SK-N-SH (cell line): ENCODE measurements at regions not wholly inside any gene's neighbourhood (a gene's known extent, or its start where the extent isn't known, plus 50 kb on each side); places are given as distances from the start of the nearest gene placed in this dataset.

ENCODE experiments used
- CTCF ChIA-PET: fragments of 300-600, 350-600 bp; formaldehyde crosslinking; extraction: SDS; loops from one replicate; lab custom pipeline; 2021; lab: Yijun Ruan, JAX
- POLR2A ChIA-PET: fragments of 350-600 bp; sonication (Branson Sonifier 250); formaldehyde crosslinking; extraction: SDS; loops from one replicate; lab custom pipeline; 2020; ENCODE audit warnings: antibody characterized with exemption, inconsistent platforms; lab: Yijun Ruan, JAX
- DNase-seq: peaks from one replicate; pipeline ENCODE4 v3.0.0; 2012
- H2AFZ ChIP-seq: fragments of 200-600 bp; sonication (generic); 2 replicates; pipeline ENCODE4 v1.8.1; 2016; ENCODE audit warnings: antibody characterized with exemption, mild to moderate bottlenecking, low read depth
- H3F3A ChIP-seq: fragments of 200-600 bp; sonication (generic); replicated peaks from 2 replicates; pipeline ENCODE3; 2016; ENCODE audit warnings: antibody characterized with exemption, mild to moderate bottlenecking; ENCODE audit not compliant: insufficient read depth
- H3K27ac ChIP-seq, 2 experiments: fragments of 200-500 bp in 1 of 2; fragments of 200-600 bp in 1 of 2; sonication (Bioruptor generic) in 1 of 2; sonication (generic), shearing (Covaris generic) in 1 of 2; 2 replicates each; pipeline versions ENCODE4 v1.5.1 to v1.6.1; 2014 to 2016; ENCODE audit warnings: low read depth in 2 of 2, inconsistent platforms in 1 of 2, low read length in 1 of 2, mild to moderate bottlenecking in 1 of 2, mixed read lengths in 1 of 2
- H3K27me3 ChIP-seq: fragments of 200-600 bp; sonication (generic), shearing (Covaris generic); 2 replicates; pipeline ENCODE4 v1.6.1; 2016; ENCODE audit warnings: mixed run types; ENCODE audit not compliant: insufficient read depth
- H3K36me3 ChIP-seq, 2 experiments: fragments of 200-500 bp in 1 of 2; fragments of 200-600 bp in 1 of 2; sonication (Bioruptor generic) in 1 of 2; sonication (generic) in 1 of 2; replicated peaks in 1 of 2; 2 replicates each; pipeline versions ENCODE3 to v1.5.1; 2014 to 2016; ENCODE audit warnings: low read length in 1 of 2, mild to moderate bottlenecking in 1 of 2; ENCODE audit not compliant: insufficient read depth in 2 of 2, control insufficient read depth in 1 of 2
- H3K4me1 ChIP-seq, 2 experiments: fragments of 200-500 bp in 1 of 2; fragments of 200-600 bp in 1 of 2; sonication (Bioruptor generic) in 1 of 2; sonication (generic), shearing (Covaris generic) in 1 of 2; 2 replicates each; pipeline versions ENCODE4 v1.5.1 to v1.6.1; 2014 to 2016; ENCODE audit warnings: low read depth in 1 of 2, low read length in 1 of 2, mixed run types in 1 of 2; ENCODE audit not compliant: insufficient read depth in 2 of 2, control insufficient read depth in 1 of 2
- H3K4me2 ChIP-seq: fragments of 200-600 bp; sonication (generic), shearing (Covaris generic); 2 replicates; pipeline ENCODE4 v1.6.1; 2017; ENCODE audit warnings: mixed run types
- H3K4me3 ChIP-seq, 2 experiments: fragments of 200-500 bp in 1 of 2; fragments of 200-600 bp in 1 of 2; sonication (Bioruptor generic) in 1 of 2; sonication (generic), shearing (Covaris generic) in 1 of 2; 2 replicates each; pipeline versions ENCODE4 v1.5.1 to v1.8.1; 2014 to 2016; ENCODE audit warnings: low read depth in 2 of 2, inconsistent platforms in 1 of 2, low read length in 1 of 2, mild to moderate bottlenecking in 1 of 2, mixed read lengths in 1 of 2, moderate library complexity in 1 of 2
- H3K79me2 ChIP-seq: fragments of 200-600 bp; sonication (generic); 2 replicates; pipeline ENCODE4 v1.8.1; 2017; ENCODE audit warnings: mild to moderate bottlenecking; ENCODE audit not compliant: insufficient read depth
- H3K9ac ChIP-seq: fragments of 200-600 bp; sonication (generic); 2 replicates; pipeline ENCODE4 v1.6.1; 2017; ENCODE audit warnings: mixed run types
- H3K9me2 ChIP-seq: fragments of 200-600 bp; sonication (generic); 2 replicates; pipeline ENCODE4 v1.6.1; 2017; ENCODE audit warnings: mixed run types
- H3K9me3 ChIP-seq: fragments of 200-600 bp; sonication (generic); 2 replicates; pipeline ENCODE4 v1.6.1; 2017; ENCODE audit warnings: mixed run types, mild to moderate bottlenecking, moderate library complexity
- H4K20me1 ChIP-seq: fragments of 200-600 bp; sonication (generic); 2 replicates; pipeline ENCODE4 v1.6.1; 2017; ENCODE audit warnings: mild to moderate bottlenecking, mixed run types; ENCODE audit not compliant: insufficient read depth
- CHD2 ChIP-seq: fragments of 150-350 bp; IDR thresholded peaks from 2 replicates; pipeline ENCODE4 v1.6.1; 2018; ENCODE audit warnings: low read length; ENCODE audit not compliant: partially characterized antibody
- ELF1 ChIP-seq: IDR thresholded peaks from 2 replicates; pipeline ENCODE4 v1.4.0; 2012
- MXI1 ChIP-seq: IDR thresholded peaks from 2 replicates; pipeline ENCODE4 v1.6.1; 2012; ENCODE audit warnings: mild to moderate bottlenecking, low read depth, low read length, improper control_type of control experiment
- PBX3 ChIP-seq: IDR thresholded peaks from 2 replicates; pipeline ENCODE4; 2012
- RXRA ChIP-seq: IDR thresholded peaks from 2 replicates; pipeline ENCODE4 v1.4.0; 2012; ENCODE audit warnings: low read depth, mild to moderate bottlenecking, borderline replicate concordance
- TEAD4 ChIP-seq: IDR thresholded peaks from 2 replicates; pipeline ENCODE4 v1.4.0; 2012; ENCODE audit warnings: mild to moderate bottlenecking, borderline replicate concordance; ENCODE audit not compliant: insufficient read depth
- USF1 ChIP-seq: IDR thresholded peaks from 2 replicates; pipeline ENCODE4 v1.4.0; 2012; ENCODE audit warnings: low read depth, borderline replicate concordance
- USF2 ChIP-seq: fragments of 150-350 bp; IDR thresholded peaks from 2 replicates; pipeline ENCODE4 v1.6.1; 2017; ENCODE audit warnings: antibody characterized with exemption, low read length, low read depth, borderline replicate concordance
- YY1 ChIP-seq: IDR thresholded peaks from 2 replicates; pipeline ENCODE4 v1.4.0; 2012; ENCODE audit warnings: low read depth, mild to moderate bottlenecking
- WGBS: methylation state at CpG from one replicate; pipeline ENCODE4 v1.1.6; 2017; ENCODE audit warnings: low lambda C conversion rate; 5-methylcytosine and 5-hydroxymethylcytosine counted together
- TF ChIP-seq, protein P1 (sequence below): IDR thresholded peaks from 2 replicates; pipeline ENCODE4 v1.6.1; 2012; ENCODE audit warnings: mild to moderate bottlenecking, low read depth, low read length, moderate library complexity

GRCh38 chr6:134604014-134604676 lies 286.2 kb upstream of the SGK1 start:
- Histone ChIP-seq H3K9ac (no peak overlapping the region), H3K27ac (no peak overlapping the region), H3F3A (no peaks in the 10 kb centered on the region), H3K4me1 (no peaks in the 10 kb centered on the region), H2AFZ (no peak overlapping the region), H3K9me3 (no peaks in the 10 kb centered on the region), H3K36me3 (no peaks in the 10 kb centered on the region), H3K4me2 (no peak overlapping the region), H3K27me3 (no peaks in the 10 kb centered on the region), H3K4me3 (no peak overlapping the region), H4K20me1 (no peaks in the 10 kb centered on the region), H3K79me2 (no peaks in the 10 kb centered on the region), H3K9me2 (no peaks in the 10 kb centered on the region)
- TF ChIP-seq CHD2 (no peak), TEAD4 (no peak), USF2 (no peak), ELF1 (no peak), PBX3 (no peak), YY1 (no peak), USF1 (no peak), RXRA (no peak)
- ChIA-PET CTCF (interaction anchor here (0.6 kb wide), 1 partner anchor 943 kb away, joined by 3 read pairs; no protein-coding TSS in a partner anchor), POLR2A (interaction anchor here (0.6 kb wide), 1 partner anchor 267 kb away, joined by 4 read pairs; no protein-coding TSS in a partner anchor)
- no peak for DNase-seq
- WGBS: 45% methylated on average over 6 of the region's 20 CpGs

DNA sequence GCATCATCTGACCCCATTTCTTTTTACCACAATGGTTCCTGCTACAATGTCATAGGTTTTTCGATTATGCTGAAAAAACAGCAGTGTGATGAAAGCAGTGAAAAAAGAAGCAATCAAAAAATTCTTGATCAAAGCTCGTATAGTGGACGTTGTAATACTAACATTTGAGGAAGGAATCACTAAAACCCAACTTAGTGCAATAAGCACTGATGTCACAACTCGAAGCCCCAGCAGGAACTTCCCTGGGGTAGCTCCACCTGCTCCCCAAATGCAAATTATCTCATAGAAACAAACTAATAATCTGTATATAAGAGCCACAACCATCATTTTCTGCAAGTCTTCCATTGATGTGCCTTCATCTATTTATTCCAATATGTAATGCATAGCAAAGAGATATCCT lies 285.6 kb upstream of the SGK1 start:
- Histone ChIP-seq H3K4me1 (no peaks in the 10 kb centered on the region), H3K27me3 (no peaks in the 10 kb centered on the region), H3K9me3 (no peaks in the 10 kb centered on the region), H3K4me2 (no peak overlapping the region), H3K27ac (no peak overlapping the region), H3F3A (no peaks in the 10 kb centered on the region), H3K9me2 (no peaks in the 10 kb centered on the region), H4K20me1 (no peaks in the 10 kb centered on the region), H3K4me3 (no peak overlapping the region), H2AFZ (no peak overlapping the region), H3K79me2 (no peaks in the 10 kb centered on the region), H3K36me3 (no peaks in the 10 kb centered on the region), H3K9ac (no peak overlapping the region)
- POLR2A ChIA-PET: interaction anchor here (0.6 kb wide), 1 partner anchor 267 kb away, joined by 4 read pairs; no protein-coding TSS in a partner anchor
- no peak for DNase-seq
- CTCF ChIA-PET: no interaction called here
- TF ChIP-seq, protein P1, sequence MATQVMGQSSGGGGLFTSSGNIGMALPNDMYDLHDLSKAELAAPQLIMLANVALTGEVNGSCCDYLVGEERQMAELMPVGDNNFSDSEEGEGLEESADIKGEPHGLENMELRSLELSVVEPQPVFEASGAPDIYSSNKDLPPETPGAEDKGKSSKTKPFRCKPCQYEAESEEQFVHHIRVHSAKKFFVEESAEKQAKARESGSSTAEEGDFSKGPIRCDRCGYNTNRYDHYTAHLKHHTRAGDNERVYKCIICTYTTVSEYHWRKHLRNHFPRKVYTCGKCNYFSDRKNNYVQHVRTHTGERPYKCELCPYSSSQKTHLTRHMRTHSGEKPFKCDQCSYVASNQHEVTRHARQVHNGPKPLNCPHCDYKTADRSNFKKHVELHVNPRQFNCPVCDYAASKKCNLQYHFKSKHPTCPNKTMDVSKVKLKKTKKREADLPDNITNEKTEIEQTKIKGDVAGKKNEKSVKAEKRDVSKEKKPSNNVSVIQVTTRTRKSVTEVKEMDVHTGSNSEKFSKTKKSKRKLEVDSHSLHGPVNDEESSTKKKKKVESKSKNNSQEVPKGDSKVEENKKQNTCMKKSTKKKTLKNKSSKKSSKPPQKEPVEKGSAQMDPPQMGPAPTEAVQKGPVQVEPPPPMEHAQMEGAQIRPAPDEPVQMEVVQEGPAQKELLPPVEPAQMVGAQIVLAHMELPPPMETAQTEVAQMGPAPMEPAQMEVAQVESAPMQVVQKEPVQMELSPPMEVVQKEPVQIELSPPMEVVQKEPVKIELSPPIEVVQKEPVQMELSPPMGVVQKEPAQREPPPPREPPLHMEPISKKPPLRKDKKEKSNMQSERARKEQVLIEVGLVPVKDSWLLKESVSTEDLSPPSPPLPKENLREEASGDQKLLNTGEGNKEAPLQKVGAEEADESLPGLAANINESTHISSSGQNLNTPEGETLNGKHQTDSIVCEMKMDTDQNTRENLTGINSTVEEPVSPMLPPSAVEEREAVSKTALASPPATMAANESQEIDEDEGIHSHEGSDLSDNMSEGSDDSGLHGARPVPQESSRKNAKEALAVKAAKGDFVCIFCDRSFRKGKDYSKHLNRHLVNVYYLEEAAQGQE: no peak
- TF ChIP-seq MXI1: no peak
- TF ChIP-seq ELF1: no peak
- 60% methylated on average over 4 of the region's 4 CpGs for WGBS
